K562 (cell line): ENCODE measurements at regions not wholly inside any gene's neighbourhood (a gene's known extent, or its start where the extent isn't known, plus 50 kb on each side); places are given as distances from the start of the nearest gene placed in this dataset.

ENCODE experiments used
- ATAC-seq: fragments of 200-7000 bp; cut with Tn5 transposase; 3 replicates; pipeline ENCODE4 v1.9.1; 2020; ENCODE audit warnings: moderate library complexity
- BruUV-seq: library from RNA; stranded (reverse); fragments of 400-500 nt; replicated peaks from 2 replicates; lab custom pipeline; 2021; lab: Mats Ljungman, UMichigan
- CTCF ChIA-PET: fragments of 300-600 bp; formaldehyde crosslinking; extraction: SDS; loops from one replicate; lab custom pipeline; 2021; ENCODE audit warnings: low intra/inter-chr PET ratio; lab: Yijun Ruan, JAX
- POLR2A ChIA-PET: fragments of 300-600, 350-650 bp; sonication (Branson Sonifier 250); formaldehyde crosslinking; extraction: SDS; loops from one replicate; lab custom pipeline; 2021; ENCODE audit warnings: antibody characterized with exemption, inconsistent platforms; lab: Yijun Ruan, JAX
- DNase-seq, 4 experiments: peaks; one replicate each; pipeline versions ENCODE4 v3.0.0 to v3.0.0-alpha.2; 2011 to 2018; ENCODE audit warnings: low spot score in 3 of 4, mixed read lengths in 3 of 4; ENCODE audit errors: extremely low read depth in 1 of 4
- FAIRE-seq: peaks from 2 replicates; lab custom pipeline; 2011; peaks lifted over from hg19 to GRCh38; lab: Jason Lieb, UNC
- H2AFZ ChIP-seq: 2 replicates; pipeline ENCODE4 v1.6.0; 2011; ENCODE audit warnings: low read depth, low read length, control low read depth, inconsistent platforms
- H3K27ac ChIP-seq: fragments of 200-600 bp; 3 replicates; pipeline ENCODE4 v1.8.0; 2011; ENCODE audit warnings: low read depth, mild to moderate bottlenecking, control low read depth, inconsistent platforms, low read length, moderate library complexity, mixed read lengths; ENCODE audit errors: extremely low read depth
- H3K27me3 ChIP-seq, 2 experiments: fragments of 300-600 bp in 1 of 2; 2 replicates in 1 of 2; 3 replicates in 1 of 2; pipeline versions ENCODE4 v1.6.0 to v1.8.0; 2011; ENCODE audit warnings: inconsistent platforms in 2 of 2, low read length in 2 of 2, mild to moderate bottlenecking in 1 of 2, mixed read lengths in 1 of 2, moderate library complexity in 1 of 2; ENCODE audit not compliant: control insufficient read depth in 2 of 2, insufficient read depth in 2 of 2
- H3K36me3 ChIP-seq: fragments of 300-600 bp; 3 replicates; pipeline ENCODE4 v1.8.0; 2011; ENCODE audit warnings: mild to moderate bottlenecking, low read length, inconsistent platforms; ENCODE audit not compliant: control insufficient read depth, insufficient read depth
- H3K4me1 ChIP-seq, 2 experiments: fragments of 200-600 bp in 1 of 2; replicated peaks in 1 of 2; 2 replicates in 1 of 2; 3 replicates in 1 of 2; pipeline versions ENCODE4 v1.5.1 to v1.8.0; 2011; ENCODE audit warnings: inconsistent platforms in 2 of 2, low read length in 2 of 2, mild to moderate bottlenecking in 1 of 2, mixed read lengths in 1 of 2, moderate library complexity in 1 of 2; ENCODE audit not compliant: control insufficient read depth in 2 of 2, insufficient read depth in 2 of 2
- H3K4me2 ChIP-seq: 2 replicates; pipeline ENCODE4 v1.6.1; 2011; ENCODE audit warnings: low read length, control low read depth, inconsistent platforms, mixed read lengths; ENCODE audit not compliant: insufficient read depth
- H3K4me3 ChIP-seq: fragments of 200-600 bp; sonication (generic), shearing (Covaris generic); 2 replicates; pipeline ENCODE4 v1.5.1; 2016; ENCODE audit warnings: control low read depth, inconsistent platforms
- H3K79me2 ChIP-seq: fragments of 200-600 bp; 3 replicates; pipeline ENCODE4 v1.8.0; 2011; ENCODE audit warnings: low read length, inconsistent platforms; ENCODE audit not compliant: control insufficient read depth, insufficient read depth
- H3K9ac ChIP-seq, 2 experiments: 2 replicates each; pipeline versions ENCODE4 v1.6.0 to v1.6.1; 2011; ENCODE audit warnings: low read depth in 2 of 2, low read length in 2 of 2, control low read depth in 1 of 2, inconsistent platforms in 1 of 2, mild to moderate bottlenecking in 1 of 2, mixed read lengths in 1 of 2; ENCODE audit not compliant: insufficient read depth in 1 of 2
- H3K9me1 ChIP-seq: one replicate; pipeline ENCODE4 v1.6.0; 2011; ENCODE audit warnings: inconsistent platforms, mild to moderate bottlenecking, low read length, moderate library complexity; ENCODE audit not compliant: control insufficient read depth, insufficient read depth
- H3K9me3 ChIP-seq: replicated peaks from 2 replicates; pipeline ENCODE4 v1.5.1; 2011; ENCODE audit warnings: low read depth, low read length, inconsistent platforms; ENCODE audit not compliant: control insufficient read depth, insufficient read depth
- H4K20me1 ChIP-seq: replicated peaks from 2 replicates; pipeline ENCODE4 v1.6.1; 2011; ENCODE audit warnings: low read length, inconsistent platforms, mixed read lengths; ENCODE audit not compliant: control insufficient read depth, insufficient read depth
- BACH1 ChIP-seq: fragments of 200-800 bp; sonication (Bioruptor generic); IDR thresholded peaks from 2 replicates; pipeline ENCODE4 v1.6.1; 2016; ENCODE audit warnings: missing genetic modification characterization, missing compliant biosample characterization
- CBFA2T2 ChIP-seq: fragments of 450-650 bp; conservative IDR thresholded peaks from 2 replicates; pipeline ENCODE4 v1.6.1; 2017; ENCODE audit warnings: mild to moderate bottlenecking
- CBX8 ChIP-seq: fragments of 200-600 bp; sonication (generic); IDR thresholded peaks from 2 replicates; pipeline ENCODE4 v1.6.1; 2012; ENCODE audit warnings: borderline replicate concordance, mixed run types, low read depth, mild to moderate bottlenecking, moderate library complexity, mixed read lengths, low read length, control low read depth, inconsistent platforms; ENCODE audit not compliant: poor library complexity, severe bottlenecking; ENCODE audit errors: extremely low read depth
- CC2D1A ChIP-seq: fragments of 450-650 bp; IDR thresholded peaks from 2 replicates; pipeline ENCODE4 v1.6.1; 2017; ENCODE audit warnings: mild to moderate bottlenecking
- CHD1 ChIP-seq: fragments of 200-600 bp; sonication (generic); IDR thresholded peaks from one replicate; pipeline ENCODE4 v1.6.1; 2012; ENCODE audit warnings: mild to moderate bottlenecking, moderate library complexity, low read length, inconsistent platforms
- CTBP1 ChIP-seq: fragments of 450-650 bp; IDR thresholded peaks from 2 replicates; pipeline ENCODE4 v1.6.1; 2016; ENCODE audit warnings: borderline replicate concordance
- GABPB1 ChIP-seq: sonication (generic); formaldehyde crosslinking; IDR thresholded peaks from 2 replicates; pipeline ENCODE4 v1.8.0; 2022; ENCODE audit warnings: mild to moderate bottlenecking, missing genetic modification reagents
- HDAC8 ChIP-seq: fragments of 450-650 bp; IDR thresholded peaks from 2 replicates; pipeline ENCODE4 v1.6.1; 2016; ENCODE audit warnings: mild to moderate bottlenecking, missing genetic modification characterization, moderate library complexity, missing compliant biosample characterization
- HNRNPH1 ChIP-seq: fragments of 200-400 bp; formaldehyde crosslinking; optimal IDR thresholded peaks from 2 replicates; pipeline ENCODE3; 2017; ENCODE audit warnings: low read depth, mild to moderate bottlenecking, low read length, moderate library complexity
- SP1 ChIP-seq: sonication (generic); formaldehyde crosslinking; IDR thresholded peaks from 2 replicates; pipeline ENCODE4 v1.8.1; 2022; ENCODE audit warnings: mild to moderate bottlenecking, missing genetic modification reagents
- ZNF134 ChIP-seq: fragments of 250-450 bp; sonication (Bioruptor Pico); conservative IDR thresholded peaks from 2 replicates; pipeline ENCODE4 v1.4.0; 2020
- ZNF23 ChIP-seq: fragments of 250-450 bp; sonication (Bioruptor Pico); IDR thresholded peaks from 2 replicates; pipeline ENCODE4 v1.4.0; 2020; ENCODE audit warnings: mild to moderate bottlenecking
- ZNF282 ChIP-seq: sonication (generic); formaldehyde crosslinking; IDR thresholded peaks from 2 replicates; pipeline ENCODE4 v1.8.1; 2023; ENCODE audit warnings: missing genetic modification reagents
- ZNF707 ChIP-seq: fragments of 250-450 bp; sonication (Bioruptor Pico); conservative IDR thresholded peaks from 2 replicates; pipeline ENCODE4 v1.8.0; 2022; ENCODE audit warnings: inconsistent platforms, mild to moderate bottlenecking, moderate library complexity
- WGBS: fragments of 100-300 bp; shearing (Covaris generic); methylation state at CpG from one replicate; pipeline ENCODE4 v1.1.6; 2016; ENCODE audit warnings: low coverage, mixed read lengths; ENCODE audit not compliant: insufficient coverage; ENCODE audit errors: missing lambda C conversion rate; 5-methylcytosine and 5-hydroxymethylcytosine counted together
- in situ Hi-C: fragments of 300-500 bp; cut with MboI; formaldehyde crosslinking; loops from 4 replicates; pipeline ENCODE4 v1.15.0; 2018; ENCODE audit warnings: inconsistent platforms, mixed read lengths
- intact Hi-C: fragments of 100-400 bp; cut with micrococcal nuclease; formaldehyde crosslinking; loops from 2 replicates; pipeline ENCODE4 v1.14.2; 2022
- TF ChIP-seq, protein P1 (sequence below): fragments of 250-450 bp; sonication (Bioruptor Pico); IDR thresholded peaks from 2 replicates; pipeline ENCODE4 v1.5.0; 2021; ENCODE audit warnings: mild to moderate bottlenecking, borderline replicate concordance

GRCh38 chr4:16967722-16968121, 69.3 kb upstream of the LDB2 start:
- no peak for DNase-seq
- 1% methylated on average over 5 of the region's 5 CpGs for WGBS
- no TSS peak for BruUV-seq
- intact Hi-C loops (no loop called here), in situ Hi-C loops (no loop called here)
- CTCF ChIA-PET = no interaction called here
- POLR2A ChIA-PET = no interaction called here
- no peak for ATAC-seq
- no peaks in the 10 kb centered on the region for H3K27me3 ChIP-seq
- no peak overlapping the region for H3K27ac ChIP-seq
- H3K36me3 ChIP-seq = no peaks in the 10 kb centered on the region
- no peak overlapping the region for H3K4me2 ChIP-seq
- no peak overlapping the region for H2AFZ ChIP-seq
- H3K9me1 ChIP-seq = no peaks in the 10 kb centered on the region
- no peak for TF ChIP-seq ZNF707 (CRISPR knock-in tag)
- TF ChIP-seq, protein P1, sequence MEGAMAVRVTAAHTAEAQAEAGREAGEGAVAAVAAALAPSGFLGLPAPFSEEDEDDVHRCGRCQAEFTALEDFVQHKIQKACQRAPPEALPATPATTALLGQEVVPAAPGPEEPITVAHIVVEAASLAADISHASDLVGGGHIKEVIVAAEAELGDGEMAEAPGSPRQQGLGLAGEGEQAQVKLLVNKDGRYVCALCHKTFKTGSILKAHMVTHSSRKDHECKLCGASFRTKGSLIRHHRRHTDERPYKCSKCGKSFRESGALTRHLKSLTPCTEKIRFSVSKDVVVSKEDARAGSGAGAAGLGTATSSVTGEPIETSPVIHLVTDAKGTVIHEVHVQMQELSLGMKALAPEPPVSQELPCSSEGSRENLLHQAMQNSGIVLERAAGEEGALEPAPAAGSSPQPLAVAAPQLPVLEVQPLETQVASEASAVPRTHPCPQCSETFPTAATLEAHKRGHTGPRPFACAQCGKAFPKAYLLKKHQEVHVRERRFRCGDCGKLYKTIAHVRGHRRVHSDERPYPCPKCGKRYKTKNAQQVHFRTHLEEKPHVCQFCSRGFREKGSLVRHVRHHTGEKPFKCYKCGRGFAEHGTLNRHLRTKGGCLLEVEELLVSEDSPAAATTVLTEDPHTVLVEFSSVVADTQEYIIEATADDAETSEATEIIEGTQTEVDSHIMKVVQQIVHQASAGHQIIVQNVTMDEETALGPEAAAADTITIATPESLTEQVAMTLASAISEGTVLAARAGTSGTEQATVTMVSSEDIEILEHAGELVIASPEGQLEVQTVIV (CRISPR knock-in tag) = no peak
- TF ChIP-seq GABPB1 (CRISPR knock-in tag) = no peak
- TF ChIP-seq BACH1 (tag) = no peak
- no peak for TF ChIP-seq ZNF134 (CRISPR knock-in tag)
- TF ChIP-seq CBX8 = no peak
- TF ChIP-seq HDAC8 = no peak
- TF ChIP-seq ZNF282 (CRISPR knock-in tag) = no peak
- TF ChIP-seq CBFA2T2 = no peak
- no peak for TF ChIP-seq CTBP1
- TF ChIP-seq CC2D1A = no peak
- no peak for TF ChIP-seq ZNF23 (CRISPR knock-in tag)
- TF ChIP-seq CHD1 = no peak
- no peak for TF ChIP-seq HNRNPH1
- no peak for TF ChIP-seq SP1 (CRISPR knock-in tag)
- no peak overlapping the region for H3K4me3 ChIP-seq
- no peaks in the 10 kb centered on the region for H3K4me1 ChIP-seq
- H3K9me3 ChIP-seq = no peaks in the 10 kb centered on the region
- H4K20me1 ChIP-seq = no peaks in the 10 kb centered on the region; the same call in 1 of the 2 replicates
- H3K9ac ChIP-seq = no peak overlapping the region
- no peak for FAIRE-seq
- no peaks in the 10 kb centered on the region for H3K79me2 ChIP-seq
